GM12878 (cell line): ENCODE measurements at regions not wholly inside any gene's neighbourhood (a gene's known extent, or its start where the extent isn't known, plus 50 kb on each side); places are given as distances from the start of the nearest gene placed in this dataset.

Source experiments
- ATAC-seq: fragments of 200-7000 bp; cut with Tn5 transposase; 3 replicates; pipeline ENCODE4 v1.9.1; 2020; ENCODE audit warnings: mild to moderate bottlenecking, moderate library complexity
- BruUV-seq: library from RNA; stranded (reverse); fragments of 400-500 nt; replicated peaks from 2 replicates; lab custom pipeline; 2021; lab: Mats Ljungman, UMichigan
- CTCF ChIA-PET: fragments of 300-600 bp; sonication (Branson Sonifier 250); formaldehyde crosslinking; extraction: SDS; loops from one replicate; lab custom pipeline; 2021; ENCODE audit warnings: inconsistent platforms; lab: Yijun Ruan, JAX
- POLR2A ChIA-PET: fragments of 350-600 bp; formaldehyde crosslinking; extraction: SDS; loops from one replicate; lab custom pipeline; 2021; ENCODE audit warnings: inconsistent platforms; lab: Charles Lee
- RAD21 ChIA-PET: fragments of 300-600 bp; sonication (Branson Sonifier 250); formaldehyde crosslinking; loops from one replicate; lab custom pipeline; 2023; ENCODE audit warnings: antibody characterized with exemption; ENCODE audit not compliant: unreplicated experiment; lab: Charles Lee
- SMC1A ChIA-PET: fragments of 300-600 bp; sonication (Branson Sonifier 250); formaldehyde crosslinking; loops from one replicate; lab custom pipeline; 2023; ENCODE audit not compliant: unreplicated experiment, uncharacterized antibody; lab: Charles Lee
- DNase-seq: peaks from one replicate; pipeline ENCODE4 v3.0.0-alpha.2; 2011; ENCODE audit warnings: low read depth, low spot score
- FAIRE-seq: peaks from 3 replicates; lab custom pipeline; 2011; peaks lifted over from hg19 to GRCh38; lab: Jason Lieb, UNC
- H2AFZ ChIP-seq: 2 replicates; pipeline ENCODE4 v1.6.0; 2011; ENCODE audit warnings: low read depth, low read length, control low read depth; ENCODE audit not compliant: control insufficient read depth
- H3K27ac ChIP-seq: 2 replicates; pipeline ENCODE4 v1.5.1; 2011; ENCODE audit warnings: control low read depth; ENCODE audit not compliant: control insufficient read depth, insufficient read depth
- H3K27me3 ChIP-seq, 2 experiments: replicated peaks in 1 of 2; 2 replicates each; pipeline versions ENCODE4 v1.6.0 to v1.6.1; 2011; ENCODE audit warnings: low read length in 1 of 2; ENCODE audit not compliant: control insufficient read depth in 2 of 2, insufficient read depth in 2 of 2
- H3K36me3 ChIP-seq, 2 experiments: 2 replicates each; pipeline ENCODE4 v1.5.1; 2011; ENCODE audit warnings: low read length in 1 of 2; ENCODE audit not compliant: control insufficient read depth in 2 of 2, insufficient read depth in 2 of 2
- H3K4me1 ChIP-seq: 2 replicates; pipeline ENCODE4 v1.6.1; 2011; ENCODE audit warnings: mild to moderate bottlenecking, low read length, moderate library complexity, mixed read lengths; ENCODE audit not compliant: control insufficient read depth, insufficient read depth
- H3K4me2 ChIP-seq: 2 replicates; pipeline ENCODE4 v1.6.0; 2011; ENCODE audit warnings: control low read depth; ENCODE audit not compliant: control insufficient read depth, insufficient read depth
- H3K4me3 ChIP-seq: fragments of 200-600 bp; sonication (generic); 2 replicates; pipeline ENCODE4 v1.5.1; 2016
- H3K79me2 ChIP-seq: 2 replicates; pipeline ENCODE4 v1.6.0; 2011; ENCODE audit warnings: low read length; ENCODE audit not compliant: control insufficient read depth, insufficient read depth
- H3K9ac ChIP-seq: 2 replicates; pipeline ENCODE4 v1.8.0; 2011; ENCODE audit warnings: low read length, control low read depth, mixed read lengths; ENCODE audit not compliant: control insufficient read depth, insufficient read depth
- H3K9me3 ChIP-seq: replicated peaks from 3 replicates; pipeline ENCODE4 v1.5.1; 2011; ENCODE audit warnings: mild to moderate bottlenecking, low read length; ENCODE audit not compliant: control insufficient read depth, insufficient read depth
- H4K20me1 ChIP-seq: 2 replicates; pipeline ENCODE4 v1.6.0; 2011; ENCODE audit not compliant: control insufficient read depth, insufficient read depth
- ATF3 ChIP-seq: IDR thresholded peaks from 2 replicates; pipeline ENCODE4 v1.6.1; 2011; ENCODE audit warnings: low read depth, mild to moderate bottlenecking, low read length, moderate library complexity, borderline replicate concordance; ENCODE audit errors: extremely low read depth
- ZNF592 ChIP-seq: fragments of 450-650 bp; IDR thresholded peaks from 2 replicates; pipeline ENCODE4 v1.6.1; 2017; ENCODE audit warnings: mild to moderate bottlenecking, moderate library complexity
- ZZZ3 ChIP-seq: IDR thresholded peaks from 2 replicates; pipeline ENCODE4 v1.6.1; 2011; ENCODE audit warnings: low read depth; ENCODE audit not compliant: control insufficient read depth, insufficient read length
- WGBS: methylation state at CpG from one replicate; pipeline ENCODE4 v1.1.6; 2016; ENCODE audit warnings: low lambda C conversion rate; ENCODE audit not compliant: insufficient replicate concordance, insufficient coverage; ENCODE audit errors: missing lambda C conversion rate; 5-methylcytosine and 5-hydroxymethylcytosine counted together
- in situ Hi-C: fragments of 300-500 bp; cut with MboI; formaldehyde crosslinking; loops from 9 replicates; pipeline ENCODE4 v1.14.3; 2018; ENCODE audit warnings: mixed read lengths
- intact Hi-C: fragments of 100-400 bp; cut with micrococcal nuclease; formaldehyde crosslinking; loops from one replicate; pipeline ENCODE4 v1.14.2; 2022; ENCODE audit not compliant: unreplicated experiment

- in situ Hi-C loops: no loop called here
- Histone ChIP-seq H4K20me1 (no peaks in the 10 kb centered on the region), H3K4me1 (no peaks in the 10 kb centered on the region), H3K36me3 (no peaks in the 10 kb centered on the region), H3K27me3 (no peaks in the 10 kb centered on the region), H3K27ac (no peak overlapping the region), H3K79me2 (no peaks in the 10 kb centered on the region), H3K9me3 (no peaks in the 10 kb centered on the region), H3K4me3 (no peak overlapping the region), H3K9ac (no peak overlapping the region), H2AFZ (no peak overlapping the region), H3K4me2 (no peak overlapping the region)
- ChIA-PET CTCF (no interaction called here), POLR2A (no interaction called here), RAD21 (no interaction called here), SMC1A (no interaction called here)
- intact Hi-C loops: no loop called here
- WGBS: 31% methylated on average over 2 of the region's 2 CpGs
- no peak for TF ChIP-seq ZNF592
- TF ChIP-seq ATF3: no peak
- no peak for TF ChIP-seq ZZZ3
- no TSS peak for BruUV-seq
- no peak for ATAC-seq
- no peak for FAIRE-seq
- DNase-seq: no peak
Measured at GRCh38 chr1:81052162-81052561, 748.6 kb upstream of the ADGRL2 start.
